ENCODE measurements at regions not wholly inside any gene's neighbourhood (a gene's known extent, or its start where the extent isn't known, plus 50 kb on each side); places are given as distances from the start of the nearest gene placed in this dataset.

GRCh38 chr1:8194481-8195227 lies 123.3 kb upstream of the SLC45A1 start:
- TF ChIP-seq CTCF (conservative IDR thresholded peaks at IDR 0.05; ENCODE audit: low read depth, low read length) (no peak), RFX5 (IDR thresholded peaks at IDR 0.05; ENCODE audit: low read depth, low read length) (no peak), POLR2A (IDR thresholded peaks at IDR 0.05; ENCODE audit: low read depth, low read length) (no peak), RAD21 (IDR thresholded peaks at IDR 0.05; ENCODE audit: low read length) (no peak)
